Activated CD8-positive, alpha-beta memory T cell treated with anti-CD3 and anti-CD28 coated beads, Interleukin-2, amount 10 ng/mL, durations not matched to agents 7 days and 5 days (primary cell): ENCODE measurements at regions not wholly inside any gene's neighbourhood (a gene's known extent, or its start where the extent isn't known, plus 50 kb on each side); places are given as distances from the start of the nearest gene placed in this dataset.

Experiments
- ATAC-seq: fragments of 150-1000 bp; cut with Tn5 transposase; one replicate; pipeline ENCODE4 v1.10.0; 2021; ENCODE audit warnings: moderate library complexity
- CTCF ChIA-PET: fragments of 350-600 bp; sonication (Branson Sonifier 250); formaldehyde crosslinking; loops from one replicate; lab custom pipeline; 2021; ENCODE audit warnings: antibody characterized with exemption; lab: Charles Lee
- DNase-seq: peaks from one replicate; pipeline ENCODE4 v3.0.0-alpha.2; 2020
- H3K27ac Mint-ChIP-seq: one replicate; pipeline ENCODE4 v1.8.0; 2021; ENCODE audit warnings: mild to moderate bottlenecking, mixed read lengths
- H3K27me3 Mint-ChIP-seq: one replicate; pipeline ENCODE4 v1.8.0; 2021; ENCODE audit warnings: mixed read lengths
- H3K36me3 Mint-ChIP-seq: one replicate; pipeline ENCODE4 v1.8.0; 2021; ENCODE audit warnings: mild to moderate bottlenecking, mixed read lengths
- H3K4me1 Mint-ChIP-seq: one replicate; pipeline ENCODE4 v1.8.0; 2021; ENCODE audit warnings: mixed read lengths
- H3K4me3 Mint-ChIP-seq: one replicate; pipeline ENCODE4 v1.8.0; 2021; ENCODE audit warnings: mild to moderate bottlenecking, moderate library complexity, mixed read lengths
- H3K9me3 Mint-ChIP-seq: one replicate; pipeline ENCODE4 v1.8.0; 2022; ENCODE audit warnings: low read depth, mixed read lengths

GRCh38 chr1:5296557-5297179, 642.3 kb downstream of the AJAP1 start:
- no peak overlapping the region for H3K27ac Mint-ChIP-seq
- DNase-seq (no peak), ATAC-seq (no peak)
- no peaks in the 10 kb centered on the region for H3K4me1 Mint-ChIP-seq
- H3K27me3 Mint-ChIP-seq: no peaks in the 10 kb centered on the region
- CTCF ChIA-PET: no interaction called here
- H3K36me3 Mint-ChIP-seq: no peaks in the 10 kb centered on the region
- no peaks in the 10 kb centered on the region for H3K9me3 Mint-ChIP-seq
- H3K4me3 Mint-ChIP-seq: no peak overlapping the region

GRCh38 chr1:5296095-5296494, 641.7 kb downstream of the AJAP1 start:
- ATAC-seq (no peak), DNase-seq (no peak)
- Mint-ChIP-seq H3K4me1 (no peaks in the 10 kb centered on the region), H3K27ac (no peak overlapping the region), H3K27me3 (no peaks in the 10 kb centered on the region), H3K36me3 (no peaks in the 10 kb centered on the region), H3K9me3 (no peaks in the 10 kb centered on the region), H3K4me3 (no peak overlapping the region)
- CTCF ChIA-PET: no interaction called here

- Mint-ChIP-seq H3K4me3 (no peak overlapping the region), H3K27ac (no peak overlapping the region), H3K27me3 (no peaks in the 10 kb centered on the region), H3K4me1 (no peaks in the 10 kb centered on the region), H3K36me3 (no peaks in the 10 kb centered on the region), H3K9me3 (no peaks in the 10 kb centered on the region)
- no peak for ATAC-seq
- CTCF ChIA-PET: no interaction called here
- DNase-seq: no peak
Measured at GRCh38 chr1:5291889-5292288, 637.5 kb downstream of the AJAP1 start.

- ATAC-seq: no peak
- CTCF ChIA-PET: no interaction called here
- Mint-ChIP-seq H3K4me3 (no peak overlapping the region), H3K4me1 (no peaks in the 10 kb centered on the region), H3K27ac (no peak overlapping the region), H3K9me3 (no peaks in the 10 kb centered on the region), H3K27me3 (no peaks in the 10 kb centered on the region), H3K36me3 (no peaks in the 10 kb centered on the region)
- DNase-seq: no peak
Measured at GRCh38 chr1:5287178-5288150, 633.1 kb downstream of the AJAP1 start.

- Mint-ChIP-seq H3K4me3 (no peak overlapping the region), H3K27ac (no peak overlapping the region), H3K27me3 (no peaks in the 10 kb centered on the region), H3K36me3 (no peaks in the 10 kb centered on the region), H3K4me1 (no peaks in the 10 kb centered on the region), H3K9me3 (no peaks in the 10 kb centered on the region)
- CTCF ChIA-PET: interaction anchor here (0.8 to 1.4 kb wide), 8 partner anchors 13 to 224 kb away, joined by 3 to 12 read pairs (median 4); no protein-coding TSS in a partner anchor
- DNase-seq: peak; percentile 60
- no peak for ATAC-seq
Measured at GRCh38 chr1:5286244-5286643, 631.8 kb downstream of the AJAP1 start.

- Mint-ChIP-seq H3K27me3 (no peaks in the 10 kb centered on the region), H3K9me3 (no peaks in the 10 kb centered on the region), H3K36me3 (no peaks in the 10 kb centered on the region), H3K4me3 (no peak overlapping the region), H3K4me1 (no peaks in the 10 kb centered on the region), H3K27ac (no peak overlapping the region)
- CTCF ChIA-PET: interaction anchor here (1.6 kb wide), 1 partner anchor 12 kb away, joined by 4 read pairs; no protein-coding TSS in a partner anchor
- ATAC-seq (no peak), DNase-seq (no peak)
Measured at GRCh38 chr1:5274527-5274926, 620.1 kb downstream of the AJAP1 start.

- CTCF ChIA-PET: interaction anchor here (1.6 kb wide), 1 partner anchor 13 kb away, joined by 4 read pairs; no protein-coding TSS in a partner anchor
- DNase-seq (no peak), ATAC-seq (no peak)
- H3K4me1 Mint-ChIP-seq: no peaks in the 10 kb centered on the region
- no peaks in the 10 kb centered on the region for H3K27me3 Mint-ChIP-seq
- H3K36me3 Mint-ChIP-seq: no peaks in the 10 kb centered on the region
- no peak overlapping the region for H3K4me3 Mint-ChIP-seq
- H3K27ac Mint-ChIP-seq: no peak overlapping the region
- H3K9me3 Mint-ChIP-seq: no peaks in the 10 kb centered on the region
Measured at GRCh38 chr1:5273280-5274003, 619.0 kb downstream of the AJAP1 start.

GRCh38 chr1:5272325-5272724, 617.9 kb downstream of the AJAP1 start:
- Mint-ChIP-seq H3K9me3 (no peaks in the 10 kb centered on the region), H3K27me3 (no peaks in the 10 kb centered on the region), H3K4me1 (no peaks in the 10 kb centered on the region), H3K27ac (no peak overlapping the region), H3K4me3 (no peak overlapping the region), H3K36me3 (no peaks in the 10 kb centered on the region)
- DNase-seq (no peak), ATAC-seq (no peak)
- CTCF ChIA-PET: no interaction called here

- Mint-ChIP-seq H3K27ac (no peak overlapping the region), H3K9me3 (no peaks in the 10 kb centered on the region), H3K4me1 (no peaks in the 10 kb centered on the region), H3K27me3 (no peaks in the 10 kb centered on the region), H3K4me3 (no peak overlapping the region), H3K36me3 (no peaks in the 10 kb centered on the region)
- ATAC-seq (no peak), DNase-seq (no peak)
- CTCF ChIA-PET: no interaction called here
Measured at GRCh38 chr1:5271264-5271663, 616.9 kb downstream of the AJAP1 start.

- no peaks in the 10 kb centered on the region for H3K27me3 Mint-ChIP-seq
- DNase-seq (no peak), ATAC-seq (no peak)
- no peaks in the 10 kb centered on the region for H3K4me1 Mint-ChIP-seq
- no peak overlapping the region for H3K27ac Mint-ChIP-seq
- H3K36me3 Mint-ChIP-seq: no peaks in the 10 kb centered on the region
- CTCF ChIA-PET: no interaction called here
- H3K9me3 Mint-ChIP-seq: no peaks in the 10 kb centered on the region
- H3K4me3 Mint-ChIP-seq: no peak overlapping the region
Measured at GRCh38 chr1:5269901-5270300, 615.5 kb downstream of the AJAP1 start.

GRCh38 chr1:5267603-5268235, 613.3 kb downstream of the AJAP1 start:
- Mint-ChIP-seq H3K4me1 (no peaks in the 10 kb centered on the region), H3K36me3 (no peaks in the 10 kb centered on the region), H3K4me3 (no peak overlapping the region), H3K27me3 (no peaks in the 10 kb centered on the region), H3K9me3 (no peaks in the 10 kb centered on the region), H3K27ac (no peak overlapping the region)
- ATAC-seq (no peak), DNase-seq (no peak)
- CTCF ChIA-PET: no interaction called here

GRCh38 chr1:5265438-5266075, 611.1 kb downstream of the AJAP1 start:
- H3K4me1 Mint-ChIP-seq: no peaks in the 10 kb centered on the region
- DNase-seq (no peak), ATAC-seq (no peak)
- H3K27me3 Mint-ChIP-seq: no peaks in the 10 kb centered on the region
- CTCF ChIA-PET: no interaction called here
- H3K36me3 Mint-ChIP-seq: no peaks in the 10 kb centered on the region
- H3K4me3 Mint-ChIP-seq: no peak overlapping the region
- H3K27ac Mint-ChIP-seq: no peak overlapping the region
- peaks cover 2% of the 10 kb centered on the region for H3K9me3 Mint-ChIP-seq

- no peaks in the 10 kb centered on the region for H3K4me1 Mint-ChIP-seq
Measured at GRCh38 chr1:5264476-5264875, 610.1 kb downstream of the AJAP1 start.

More at GRCh38 chr1:5264476-5264875, 610.1 kb downstream of the AJAP1 start:
- CTCF ChIA-PET: no interaction called here
- Mint-ChIP-seq H3K9me3 (peaks cover 4% of the 10 kb centered on the region), H3K36me3 (no peaks in the 10 kb centered on the region), H3K4me3 (no peak overlapping the region), H3K27me3 (no peaks in the 10 kb centered on the region), H3K27ac (no peak overlapping the region)
- DNase-seq (no peak), ATAC-seq (no peak)
